ENCODE measurements at regions not wholly inside any gene's neighbourhood (a gene's known extent, or its start where the extent isn't known, plus 50 kb on each side); places are given as distances from the start of the nearest gene placed in this dataset.

DNA sequence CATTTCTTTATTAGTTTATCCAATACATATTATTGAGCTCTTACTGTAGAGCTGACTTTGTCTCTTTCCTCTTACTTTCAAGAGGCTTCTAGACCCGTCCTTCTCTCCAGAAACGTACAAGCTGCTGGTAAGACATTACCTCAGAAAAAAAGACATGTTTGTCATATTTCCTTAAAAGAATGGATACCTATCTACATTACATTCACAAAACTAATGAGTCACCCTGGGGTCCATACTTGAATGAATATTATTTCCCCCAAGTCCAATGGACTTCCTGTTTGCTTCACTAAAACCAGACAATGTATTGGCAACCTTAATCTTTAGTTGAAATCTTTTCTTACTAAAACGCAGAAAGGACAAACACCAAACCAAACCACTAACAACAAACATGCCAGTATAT, 176.5 kb upstream of the CLNK start:
- Mint-ChIP-seq H3K27ac (no peak overlapping the region), H3K4me3 (no peak overlapping the region), H3K9me3 (no peaks in the 10 kb centered on the region), H3K36me3 (peaks cover 9% of the 10 kb centered on the region), H3K4me1 (no peaks in the 10 kb centered on the region), H3K27me3 (ENCODE audit: low read depth in 2 of 2) (no peaks in the 10 kb centered on the region)
- Histone ChIP-seq H3K27ac (ENCODE audit: low read length) (no peak overlapping the region), H3K36me3 (ENCODE audit: control insufficient read depth, insufficient read depth, low read length) (no peaks in the 10 kb centered on the region), H3K9me3 (ENCODE audit: control insufficient read depth, insufficient read depth, low read length) (no peaks in the 10 kb centered on the region), H3K27me3 (ENCODE audit: control insufficient read depth, insufficient read depth, low read length) (no peaks in the 10 kb centered on the region), H3K4me3 (ENCODE audit: low read length) (no peak overlapping the region), H3K4me1 (ENCODE audit: control insufficient read depth, insufficient read depth, low read length) (no peaks in the 10 kb centered on the region)
- no peak for DNase-seq
- no peak for ATAC-seq
- intact Hi-C loops (cut with micrococcal nuclease): no loop called here
- TF ChIP-seq, protein P1, sequence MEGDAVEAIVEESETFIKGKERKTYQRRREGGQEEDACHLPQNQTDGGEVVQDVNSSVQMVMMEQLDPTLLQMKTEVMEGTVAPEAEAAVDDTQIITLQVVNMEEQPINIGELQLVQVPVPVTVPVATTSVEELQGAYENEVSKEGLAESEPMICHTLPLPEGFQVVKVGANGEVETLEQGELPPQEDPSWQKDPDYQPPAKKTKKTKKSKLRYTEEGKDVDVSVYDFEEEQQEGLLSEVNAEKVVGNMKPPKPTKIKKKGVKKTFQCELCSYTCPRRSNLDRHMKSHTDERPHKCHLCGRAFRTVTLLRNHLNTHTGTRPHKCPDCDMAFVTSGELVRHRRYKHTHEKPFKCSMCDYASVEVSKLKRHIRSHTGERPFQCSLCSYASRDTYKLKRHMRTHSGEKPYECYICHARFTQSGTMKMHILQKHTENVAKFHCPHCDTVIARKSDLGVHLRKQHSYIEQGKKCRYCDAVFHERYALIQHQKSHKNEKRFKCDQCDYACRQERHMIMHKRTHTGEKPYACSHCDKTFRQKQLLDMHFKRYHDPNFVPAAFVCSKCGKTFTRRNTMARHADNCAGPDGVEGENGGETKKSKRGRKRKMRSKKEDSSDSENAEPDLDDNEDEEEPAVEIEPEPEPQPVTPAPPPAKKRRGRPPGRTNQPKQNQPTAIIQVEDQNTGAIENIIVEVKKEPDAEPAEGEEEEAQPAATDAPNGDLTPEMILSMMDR (IDR thresholded peaks at IDR 0.05): no peak
- WGBS (ENCODE audit: insufficient coverage): 44% methylated on average over 2 of the region's 3 CpGs

DNA sequence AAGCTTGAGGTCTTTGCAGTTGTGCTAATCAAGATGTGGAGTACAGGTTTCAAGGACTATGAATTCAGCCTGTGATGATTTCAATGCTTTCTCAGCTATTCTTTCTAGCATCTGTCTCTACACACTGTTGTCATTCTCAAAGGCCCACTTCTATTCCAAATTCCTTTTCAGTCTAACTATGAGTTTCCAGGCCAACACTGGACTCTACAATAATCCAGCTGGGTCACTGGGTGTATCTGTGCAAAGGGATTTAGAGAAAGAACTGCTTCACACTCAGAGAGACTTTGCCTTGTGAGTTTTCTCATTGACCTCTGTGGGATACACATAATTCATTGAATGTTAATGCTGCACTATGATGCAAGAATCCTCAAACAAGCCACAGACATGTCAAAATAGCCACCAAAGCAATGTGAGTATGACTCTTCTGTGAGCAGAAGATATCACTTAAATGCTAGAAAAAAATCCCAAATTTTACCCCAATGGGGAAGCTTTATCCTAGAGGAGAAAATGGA, 171.8 kb upstream of the CLNK start:
- TF ChIP-seq, protein P1 (IDR thresholded peaks at IDR 0.05): no peak
- ATAC-seq (no peak), DNase-seq (no peak)
- Histone ChIP-seq H3K4me3 (ENCODE audit: low read length) (no peak overlapping the region), H3K27ac (ENCODE audit: low read length) (no peak overlapping the region), H3K4me1 (ENCODE audit: control insufficient read depth, insufficient read depth, low read length) (peaks cover 4% of the 10 kb centered on the region), H3K27me3 (ENCODE audit: control insufficient read depth, insufficient read depth, low read length) (no peaks in the 10 kb centered on the region), H3K9me3 (ENCODE audit: control insufficient read depth, insufficient read depth, low read length) (peaks cover 2% of the 10 kb centered on the region), H3K36me3 (ENCODE audit: control insufficient read depth, insufficient read depth, low read length) (no peaks in the 10 kb centered on the region)
- Mint-ChIP-seq H3K27me3 (ENCODE audit: low read depth in 2 of 2) (peaks cover under 1 to 18% of the 10 kb centered on the region in 2 donors), H3K4me3 (no peak overlapping the region), H3K27ac (no peak overlapping the region), H3K36me3 (peaks cover 9% of the 10 kb centered on the region), H3K9me3 (no peaks in the 10 kb centered on the region), H3K4me1 (peaks cover 0 to 6% of the 10 kb centered on the region in 2 donors)
- intact Hi-C loops (cut with micrococcal nuclease): no loop called here

DNA sequence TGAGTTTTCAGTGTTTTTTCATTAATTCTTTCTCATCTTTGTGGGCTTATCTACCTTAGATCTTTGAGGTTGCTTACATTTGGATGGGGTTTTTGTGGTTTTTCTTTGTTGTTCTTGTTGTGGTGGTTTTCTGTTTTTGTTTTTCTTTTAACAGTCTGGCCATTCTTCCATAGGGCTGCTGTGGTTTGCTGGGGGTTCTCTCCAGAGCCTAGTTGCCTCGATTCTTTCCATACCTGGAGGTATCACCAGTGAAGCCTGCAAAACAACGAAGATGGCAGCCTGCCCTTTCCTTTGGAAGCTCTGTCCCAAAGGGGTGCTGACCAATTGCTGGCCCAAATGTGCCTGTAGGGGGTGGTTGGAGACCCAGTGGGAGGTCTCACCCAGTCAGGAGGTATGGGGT, 168.6 kb upstream of the CLNK start:
- Histone ChIP-seq H3K4me3 (ENCODE audit: low read length) (no peak overlapping the region), H3K4me1 (ENCODE audit: control insufficient read depth, insufficient read depth, low read length) (peaks cover 4% of the 10 kb centered on the region), H3K36me3 (ENCODE audit: control insufficient read depth, insufficient read depth, low read length) (no peaks in the 10 kb centered on the region), H3K27ac (ENCODE audit: low read length) (no peak overlapping the region), H3K27me3 (ENCODE audit: control insufficient read depth, insufficient read depth, low read length) (no peaks in the 10 kb centered on the region), H3K9me3 (ENCODE audit: control insufficient read depth, insufficient read depth, low read length) (peaks cover 2% of the 10 kb centered on the region)
- Mint-ChIP-seq H3K27ac (no peak overlapping the region), H3K9me3 (peaks cover 0 to 2% of the 10 kb centered on the region in 2 donors), H3K36me3 (peaks cover 2% of the 10 kb centered on the region), H3K4me3 (no peak overlapping the region), H3K4me1 (peaks cover 0 to 6% of the 10 kb centered on the region in 2 donors), H3K27me3 (ENCODE audit: low read depth in 2 of 2) (peaks cover 14 to 27% of the 10 kb centered on the region in 2 donors)
- ATAC-seq (no peak), DNase-seq (no peak)
- 40% methylated on average over 2 of the region's 2 CpGs for WGBS (ENCODE audit: insufficient coverage)
- TF ChIP-seq, protein P1 (IDR thresholded peaks at IDR 0.05): no peak
- intact Hi-C loops (cut with micrococcal nuclease): no loop called here

DNA sequence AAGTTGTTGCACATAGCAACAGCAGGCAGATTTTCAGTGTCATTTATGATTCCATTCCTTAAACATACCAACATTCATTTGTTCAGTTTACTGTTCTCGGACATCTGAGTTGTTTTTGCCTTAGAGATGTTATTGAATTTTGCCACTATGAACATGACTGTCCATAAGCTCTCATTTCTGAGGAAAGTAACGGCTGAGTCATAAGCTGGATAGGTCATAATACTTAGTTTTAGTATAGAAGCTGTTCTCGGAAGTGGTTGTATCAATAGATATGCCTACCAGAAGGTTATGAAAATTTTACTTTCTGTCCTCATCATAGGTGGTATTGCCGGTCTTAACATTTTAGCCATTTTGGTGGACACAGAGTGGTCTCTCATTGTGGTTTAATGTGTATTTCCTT, 157.1 kb upstream of the CLNK start:
- H3K4me1 Mint-ChIP-seq: no peaks in the 10 kb centered on the region
- H3K27ac ChIP-seq (ENCODE audit: low read length): no peak overlapping the region
- intact Hi-C loops (cut with micrococcal nuclease): no loop called here
- no peaks in the 10 kb centered on the region for H3K36me3 Mint-ChIP-seq
- H3K27me3 Mint-ChIP-seq (ENCODE audit: low read depth in 2 of 2): peaks cover 0 to 2% of the 10 kb centered on the region in 2 donors
- no peaks in the 10 kb centered on the region for H3K9me3 ChIP-seq (ENCODE audit: control insufficient read depth, insufficient read depth, low read length)
- H3K4me1 ChIP-seq (ENCODE audit: control insufficient read depth, insufficient read depth, low read length): no peaks in the 10 kb centered on the region
- no peak for DNase-seq
- no peak overlapping the region for H3K4me3 Mint-ChIP-seq
- no peak for ATAC-seq
- H3K27ac Mint-ChIP-seq: no peak overlapping the region
- 92% methylated on average over 4 of the region's 4 CpGs for WGBS (ENCODE audit: insufficient coverage)
- no peaks in the 10 kb centered on the region for H3K27me3 ChIP-seq (ENCODE audit: control insufficient read depth, insufficient read depth, low read length)
- H3K9me3 Mint-ChIP-seq: no peaks in the 10 kb centered on the region
- H3K36me3 ChIP-seq (ENCODE audit: control insufficient read depth, insufficient read depth, low read length): no peaks in the 10 kb centered on the region
- TF ChIP-seq, protein P1 (IDR thresholded peaks at IDR 0.05): no peak
- no peak overlapping the region for H3K4me3 ChIP-seq (ENCODE audit: low read length)
